ENCODE measurements at regions not wholly inside any gene's neighbourhood (a gene's known extent, or its start where the extent isn't known, plus 50 kb on each side); places are given as distances from the start of the nearest gene placed in this dataset.

- Histone ChIP-seq H3K36me3 (ENCODE audit: control insufficient read depth in 2 of 2, extremely low read depth in 1 of 2, insufficient read depth in 2 of 2, low read length in 2 of 2) (no peaks in the 10 kb centered on the region), H3K4me3 (replicated peaks in 1 of 3; ENCODE audit: insufficient read depth in 1 of 3, low read depth in 1 of 3, low read length in 3 of 3) (no peak overlapping the region), H3K9me1 (replicated peaks; ENCODE audit: control insufficient read depth, extremely low read depth, insufficient read depth, low read length) (no peaks in the 10 kb centered on the region), H3K79me2 (ENCODE audit: control insufficient read depth, insufficient read depth, low read length) (no peaks in the 10 kb centered on the region), H3K4me1 (ENCODE audit: control insufficient read depth, extremely low read depth, insufficient read depth, low read length) (no peaks in the 10 kb centered on the region), H3K9me3 (replicated peaks; ENCODE audit: control insufficient read depth, insufficient read depth, low read length) (no peaks in the 10 kb centered on the region), H3K4me2 (ENCODE audit: insufficient read depth, low read length) (no peak overlapping the region), H3K9ac (replicated peaks; ENCODE audit: extremely low read depth, insufficient read depth, low read length) (no peak overlapping the region), H3K27me3 (ENCODE audit: control insufficient read depth in 2 of 2, insufficient read depth in 2 of 2, low read length in 2 of 2) (no peaks in the 10 kb centered on the region), H4K20me1 (replicated peaks; ENCODE audit: control insufficient read depth, extremely low read depth, insufficient read depth, low read length) (no peaks in the 10 kb centered on the region), H2AFZ (ENCODE audit: low read depth, low read length) (no peak overlapping the region), H3K27ac (ENCODE audit: insufficient read depth, low read depth, low read length) (no peak overlapping the region)
- DNase-seq (ENCODE audit: low read depth, low spot score) (no peak), FAIRE-seq (no peak)
- intact Hi-C loops (cut with micrococcal nuclease), result no loop called here
- no TSS peak for BruUV-seq (replicated peaks)
- CTCF ChIA-PET, result no interaction called here
- dilution Hi-C loops (cut with MboI; ENCODE audit: extremely low pct_ligation_motif_present, low sequenced_read_pairs), result no loop called here
- TF ChIP-seq POLR2AphosphoS5 (IDR thresholded peaks at IDR 0.05; ENCODE audit: insufficient read depth, low read depth, low read length) (no peak), JUN (IDR thresholded peaks at IDR 0.05; ENCODE audit: borderline replicate concordance, insufficient read depth, insufficient read length, low read depth) (no peak)
- POLR2A ChIA-PET, result no interaction called here
Observed at GRCh38 chr9:108234811-108235210, 621.0 kb downstream of the ACTL7B start.

GRCh38 chr9:108225149-108225800, 630.5 kb downstream of the ACTL7B start:
- H3K4me1 ChIP-seq (ENCODE audit: control insufficient read depth, extremely low read depth, insufficient read depth, low read length), result no peaks in the 10 kb centered on the region
- no peaks in the 10 kb centered on the region for H3K27me3 ChIP-seq (ENCODE audit: control insufficient read depth in 2 of 2, insufficient read depth in 2 of 2, low read length in 2 of 2)
- no peak overlapping the region for H3K4me3 ChIP-seq (replicated peaks in 1 of 3; ENCODE audit: insufficient read depth in 1 of 3, low read depth in 1 of 3, low read length in 3 of 3)
- no peak overlapping the region for H3K9ac ChIP-seq (replicated peaks; ENCODE audit: extremely low read depth, insufficient read depth, low read length)
- TF ChIP-seq, protein P1, sequence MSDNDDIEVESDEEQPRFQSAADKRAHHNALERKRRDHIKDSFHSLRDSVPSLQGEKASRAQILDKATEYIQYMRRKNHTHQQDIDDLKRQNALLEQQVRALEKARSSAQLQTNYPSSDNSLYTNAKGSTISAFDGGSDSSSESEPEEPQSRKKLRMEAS (IDR thresholded peaks at IDR 0.05; ENCODE audit: insufficient read depth, insufficient read length), result no peak
- no peak for TF ChIP-seq EZH2 (IDR thresholded peaks at IDR 0.05; ENCODE audit: borderline replicate concordance, low read depth, low read length, severe bottlenecking)
- no peak for TF ChIP-seq FOS (IDR thresholded peaks at IDR 0.05; ENCODE audit: borderline replicate concordance, insufficient read depth, low read length)
- TF ChIP-seq GATA2 (IDR thresholded peaks at IDR 0.05; ENCODE audit: insufficient read depth, insufficient read length, low read depth, low read length), result no peak
- TF ChIP-seq JUN (IDR thresholded peaks at IDR 0.05; ENCODE audit: borderline replicate concordance, insufficient read depth, insufficient read length, low read depth), result no peak
- TF ChIP-seq CTCF (IDR thresholded peaks at IDR 0.05; ENCODE audit: extremely low read depth in 1 of 2, insufficient read depth in 1 of 2, low read depth in 1 of 2, low read length in 2 of 2), result no peak
- TF ChIP-seq POLR2AphosphoS5 (IDR thresholded peaks at IDR 0.05; ENCODE audit: insufficient read depth, low read depth, low read length), result no peak
- no peak for TF ChIP-seq MYC (IDR thresholded peaks at IDR 0.05; ENCODE audit: low read depth, low read length)
- TF ChIP-seq POLR2A (IDR thresholded peaks at IDR 0.05; ENCODE audit: low read depth, low read length), result no peak
- intact Hi-C loops (cut with micrococcal nuclease) (no loop called here), dilution Hi-C loops (cut with MboI; ENCODE audit: extremely low pct_ligation_motif_present, low sequenced_read_pairs) (no loop called here)
- H4K20me1 ChIP-seq (replicated peaks; ENCODE audit: control insufficient read depth, extremely low read depth, insufficient read depth, low read length), result no peaks in the 10 kb centered on the region
- POLR2A ChIA-PET, result no interaction called here
- DNase-seq (ENCODE audit: low read depth, low spot score) (no peak), FAIRE-seq (no peak)
- no peaks in the 10 kb centered on the region for H3K36me3 ChIP-seq (ENCODE audit: control insufficient read depth in 2 of 2, extremely low read depth in 1 of 2, insufficient read depth in 2 of 2, low read length in 2 of 2)
- no TSS peak for BruUV-seq (replicated peaks)
- H3K27ac ChIP-seq (ENCODE audit: insufficient read depth, low read depth, low read length), result no peak overlapping the region
- no peak overlapping the region for H3K4me2 ChIP-seq (ENCODE audit: insufficient read depth, low read length)
- no peaks in the 10 kb centered on the region for H3K9me3 ChIP-seq (replicated peaks; ENCODE audit: control insufficient read depth, insufficient read depth, low read length)
- H3K79me2 ChIP-seq (ENCODE audit: control insufficient read depth, insufficient read depth, low read length), result no peaks in the 10 kb centered on the region
- CTCF ChIA-PET, result interaction anchor here (1.3 kb wide), 1 partner anchor 13 kb away, joined by 4 read pairs; no protein-coding TSS in a partner anchor
- no peak overlapping the region for H2AFZ ChIP-seq (ENCODE audit: low read depth, low read length)
- no peaks in the 10 kb centered on the region for H3K9me1 ChIP-seq (replicated peaks; ENCODE audit: control insufficient read depth, extremely low read depth, insufficient read depth, low read length)

All from endothelial cell of umbilical vein (primary cell).